ENCODE measurements at regions not wholly inside any gene's neighbourhood (a gene's known extent, or its start where the extent isn't known, plus 50 kb on each side); places are given as distances from the start of the nearest gene placed in this dataset.

DNA sequence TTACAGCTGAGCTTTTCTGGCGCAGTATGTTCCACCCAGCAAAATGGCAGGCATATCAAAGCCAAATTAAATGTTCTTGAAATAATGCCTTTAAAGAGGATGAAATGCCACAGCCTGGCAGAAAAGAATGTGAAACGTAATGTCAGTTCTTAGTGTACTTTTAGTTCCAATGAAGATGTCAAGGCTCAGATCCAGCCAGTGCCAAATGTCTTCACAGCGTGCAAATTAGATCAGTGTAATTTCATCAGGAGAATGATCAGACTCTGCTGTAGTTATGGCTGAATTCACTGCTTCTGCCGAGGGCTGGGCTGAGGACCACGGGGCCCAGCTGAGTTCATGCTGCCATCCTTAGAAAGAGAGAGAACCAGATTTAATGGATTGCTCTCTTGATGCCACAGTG, 78.7 kb upstream of the ITGA4 start:
- Mint-ChIP-seq H3K27me3 (ENCODE audit: low read depth, unreplicated experiment) (no peaks in the 10 kb centered on the region), H3K9me3 (ENCODE audit: unreplicated experiment) (no peaks in the 10 kb centered on the region), H3K27ac (ENCODE audit: unreplicated experiment) (no peak overlapping the region), H3K36me3 (ENCODE audit: low read depth, unreplicated experiment) (no peaks in the 10 kb centered on the region), H3K4me3 (ENCODE audit: unreplicated experiment) (no peak overlapping the region), H3K4me1 (ENCODE audit: low read depth, unreplicated experiment) (peaks cover 2% of the 10 kb centered on the region)
- TF ChIP-seq EZH2 (IDR thresholded peaks at IDR 0.05; ENCODE audit: insufficient read depth, low read length) = no peak
- TF ChIP-seq, protein P1, sequence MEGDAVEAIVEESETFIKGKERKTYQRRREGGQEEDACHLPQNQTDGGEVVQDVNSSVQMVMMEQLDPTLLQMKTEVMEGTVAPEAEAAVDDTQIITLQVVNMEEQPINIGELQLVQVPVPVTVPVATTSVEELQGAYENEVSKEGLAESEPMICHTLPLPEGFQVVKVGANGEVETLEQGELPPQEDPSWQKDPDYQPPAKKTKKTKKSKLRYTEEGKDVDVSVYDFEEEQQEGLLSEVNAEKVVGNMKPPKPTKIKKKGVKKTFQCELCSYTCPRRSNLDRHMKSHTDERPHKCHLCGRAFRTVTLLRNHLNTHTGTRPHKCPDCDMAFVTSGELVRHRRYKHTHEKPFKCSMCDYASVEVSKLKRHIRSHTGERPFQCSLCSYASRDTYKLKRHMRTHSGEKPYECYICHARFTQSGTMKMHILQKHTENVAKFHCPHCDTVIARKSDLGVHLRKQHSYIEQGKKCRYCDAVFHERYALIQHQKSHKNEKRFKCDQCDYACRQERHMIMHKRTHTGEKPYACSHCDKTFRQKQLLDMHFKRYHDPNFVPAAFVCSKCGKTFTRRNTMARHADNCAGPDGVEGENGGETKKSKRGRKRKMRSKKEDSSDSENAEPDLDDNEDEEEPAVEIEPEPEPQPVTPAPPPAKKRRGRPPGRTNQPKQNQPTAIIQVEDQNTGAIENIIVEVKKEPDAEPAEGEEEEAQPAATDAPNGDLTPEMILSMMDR (IDR thresholded peaks at IDR 0.05; ENCODE audit: insufficient read depth, low read depth, low read length) = no peak
- Histone ChIP-seq H2AFZ (ENCODE audit: low read depth, low read length) (no peak overlapping the region), H4K20me1 (ENCODE audit: insufficient read depth, low read length) (no peaks in the 10 kb centered on the region), H3K9me3 (ENCODE audit: insufficient read depth, low read depth, low read length) (no peaks in the 10 kb centered on the region), H3K27ac (ENCODE audit: low read depth, low read length) (no peak overlapping the region), H3K9ac (ENCODE audit: low read length) (no peak overlapping the region), H3K79me2 (ENCODE audit: insufficient read depth, low read length) (no peaks in the 10 kb centered on the region), H3K36me3 (ENCODE audit: insufficient read depth, low read length) (no peaks in the 10 kb centered on the region), H3K4me2 (ENCODE audit: low read length) (no peak overlapping the region), H3K4me1 (ENCODE audit: insufficient read depth, low read length) (no peaks in the 10 kb centered on the region), H3K27me3 (ENCODE audit: insufficient read depth, low read length) (no peaks in the 10 kb centered on the region), H3K4me3 (ENCODE audit: insufficient read depth, low read depth, low read length) (no peak overlapping the region)
- DNase-seq (ENCODE audit: low read depth) = no peak
- FAIRE-seq = no peak

DNA sequence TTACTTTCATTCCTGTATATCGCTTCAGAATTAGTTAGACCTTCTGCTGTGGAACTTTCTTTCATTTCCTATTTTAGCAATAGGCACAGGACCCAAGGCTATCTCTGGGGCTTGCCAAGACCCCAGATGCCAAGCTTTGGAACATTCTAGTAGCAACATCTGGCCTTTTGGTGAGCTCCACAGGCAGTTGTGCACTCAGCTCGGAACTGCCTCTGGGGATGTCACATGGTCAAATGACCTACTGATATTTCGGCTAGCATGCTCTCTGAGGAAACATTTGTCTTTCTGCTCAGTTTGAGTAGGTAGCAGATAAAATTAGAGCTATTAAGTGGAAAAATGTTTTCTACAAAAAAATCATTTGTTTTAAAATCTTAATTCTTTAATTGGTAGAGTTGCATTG, 76.6 kb upstream of the ITGA4 start:
- H3K27ac Mint-ChIP-seq (ENCODE audit: unreplicated experiment) = no peak overlapping the region
- H3K36me3 Mint-ChIP-seq (ENCODE audit: low read depth, unreplicated experiment) = no peaks in the 10 kb centered on the region
- TF ChIP-seq, protein P1 (IDR thresholded peaks at IDR 0.05; ENCODE audit: insufficient read depth, low read depth, low read length) = no peak
- TF ChIP-seq EZH2 (IDR thresholded peaks at IDR 0.05; ENCODE audit: insufficient read depth, low read length) = no peak
- DNase-seq (ENCODE audit: low read depth) (no peak), FAIRE-seq (no peak)
- no peaks in the 10 kb centered on the region for H4K20me1 ChIP-seq (ENCODE audit: insufficient read depth, low read length)
- H3K36me3 ChIP-seq (ENCODE audit: insufficient read depth, low read length) = no peaks in the 10 kb centered on the region
- no peak overlapping the region for H3K4me3 Mint-ChIP-seq (ENCODE audit: unreplicated experiment)
- H3K4me3 ChIP-seq (ENCODE audit: insufficient read depth, low read depth, low read length) = no peak overlapping the region
- no peak overlapping the region for H3K27ac ChIP-seq (ENCODE audit: low read depth, low read length)
- no peak overlapping the region for H2AFZ ChIP-seq (ENCODE audit: low read depth, low read length)
- no peaks in the 10 kb centered on the region for H3K79me2 ChIP-seq (ENCODE audit: insufficient read depth, low read length)
- H3K4me1 ChIP-seq (ENCODE audit: insufficient read depth, low read length) = no peaks in the 10 kb centered on the region
- H3K4me1 Mint-ChIP-seq (ENCODE audit: low read depth, unreplicated experiment) = no peaks in the 10 kb centered on the region
- no peak overlapping the region for H3K9ac ChIP-seq (ENCODE audit: low read length)
- no peaks in the 10 kb centered on the region for H3K9me3 ChIP-seq (ENCODE audit: insufficient read depth, low read depth, low read length)
- H3K27me3 ChIP-seq (ENCODE audit: insufficient read depth, low read length) = no peaks in the 10 kb centered on the region
- H3K4me2 ChIP-seq (ENCODE audit: low read length) = no peak overlapping the region
- no peaks in the 10 kb centered on the region for H3K9me3 Mint-ChIP-seq (ENCODE audit: unreplicated experiment)
- no peaks in the 10 kb centered on the region for H3K27me3 Mint-ChIP-seq (ENCODE audit: low read depth, unreplicated experiment)

DNA sequence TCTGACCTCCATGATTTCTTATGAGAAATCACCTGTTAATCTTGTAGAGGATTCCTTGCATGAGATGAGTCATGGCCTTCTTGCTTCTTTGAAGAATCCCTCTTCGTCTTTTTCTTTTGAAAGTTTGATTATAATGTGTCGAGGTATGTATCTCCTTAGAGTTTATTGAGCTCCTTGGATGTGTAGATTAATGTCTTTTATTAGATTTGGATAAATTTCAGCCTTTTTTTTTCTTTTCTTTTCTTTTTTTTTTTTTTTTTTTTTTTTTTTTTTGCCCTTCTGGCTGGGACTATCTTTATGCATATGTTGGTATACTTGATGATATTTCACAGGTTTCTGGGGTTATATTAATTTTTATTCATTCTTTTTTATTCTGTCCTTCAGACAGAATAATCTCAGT, 72.3 kb upstream of the ITGA4 start:
- FAIRE-seq (no peak), DNase-seq (ENCODE audit: low read depth) (no peak)
- H3K9me3 ChIP-seq (ENCODE audit: insufficient read depth, low read depth, low read length) = no peaks in the 10 kb centered on the region
- no peak overlapping the region for H3K4me3 ChIP-seq (ENCODE audit: insufficient read depth, low read depth, low read length)
- no peak overlapping the region for H3K9ac ChIP-seq (ENCODE audit: low read length)
- TF ChIP-seq EZH2 (IDR thresholded peaks at IDR 0.05; ENCODE audit: insufficient read depth, low read length) = no peak
- TF ChIP-seq, protein P1 (IDR thresholded peaks at IDR 0.05; ENCODE audit: insufficient read depth, low read depth, low read length) = no peak
- H3K4me3 Mint-ChIP-seq (ENCODE audit: unreplicated experiment) = no peak overlapping the region
- H3K4me1 ChIP-seq (ENCODE audit: insufficient read depth, low read length) = no peaks in the 10 kb centered on the region
- H3K27me3 ChIP-seq (ENCODE audit: insufficient read depth, low read length) = no peaks in the 10 kb centered on the region
- no peak overlapping the region for H2AFZ ChIP-seq (ENCODE audit: low read depth, low read length)
- no peaks in the 10 kb centered on the region for H3K27me3 Mint-ChIP-seq (ENCODE audit: low read depth, unreplicated experiment)
- no peaks in the 10 kb centered on the region for H4K20me1 ChIP-seq (ENCODE audit: insufficient read depth, low read length)
- no peak overlapping the region for H3K27ac ChIP-seq (ENCODE audit: low read depth, low read length)
- H3K36me3 Mint-ChIP-seq (ENCODE audit: low read depth, unreplicated experiment) = no peaks in the 10 kb centered on the region
- H3K4me1 Mint-ChIP-seq (ENCODE audit: low read depth, unreplicated experiment) = no peaks in the 10 kb centered on the region
- H3K4me2 ChIP-seq (ENCODE audit: low read length) = no peak overlapping the region
- no peaks in the 10 kb centered on the region for H3K36me3 ChIP-seq (ENCODE audit: insufficient read depth, low read length)
- no peaks in the 10 kb centered on the region for H3K79me2 ChIP-seq (ENCODE audit: insufficient read depth, low read length)
- no peaks in the 10 kb centered on the region for H3K9me3 Mint-ChIP-seq (ENCODE audit: unreplicated experiment)
- no peak overlapping the region for H3K27ac Mint-ChIP-seq (ENCODE audit: unreplicated experiment)

All from astrocyte (in vitro differentiated cells and primary cell).